GM18508 (cell line): ENCODE measurements at regions not wholly inside any gene's neighbourhood (a gene's known extent, or its start where the extent isn't known, plus 50 kb on each side); places are given as distances from the start of the nearest gene placed in this dataset.

Experiments used
- ATAC-seq: cut with Tn5 transposase; IDR thresholded peaks from one replicate; pipeline ENCODE4 v1.9.1; 2021; ENCODE audit warnings: moderate number of reproducible peaks; ENCODE audit not compliant: insufficient read depth, unreplicated experiment

- ATAC-seq, result no peak
Measured at GRCh38 chr10:10872035-10872673, 145.5 kb upstream of the CELF2 start.

- ATAC-seq, result no peak
Measured at GRCh38 chr10:10872764-10873163, 144.9 kb upstream of the CELF2 start.

GRCh38 chr10:10873289-10873688 lies 144.4 kb upstream of the CELF2 start:
- ATAC-seq, result no peak

GRCh38 chr10:10873915-10874314 lies 143.8 kb upstream of the CELF2 start:
- ATAC-seq, result no peak

- no peak for ATAC-seq
Measured at GRCh38 chr10:10878963-10879362, 138.7 kb upstream of the CELF2 start.

GRCh38 chr10:10881117-10881813 lies 136.4 kb upstream of the CELF2 start:
- ATAC-seq, result no peak

GRCh38 chr10:10883737-10884136 lies 133.9 kb upstream of the CELF2 start:
- ATAC-seq, result no peak

GRCh38 chr10:10886861-10887531 lies 130.7 kb upstream of the CELF2 start:
- ATAC-seq, result no peak

- ATAC-seq, result no peak
Measured at GRCh38 chr10:10891124-10892082, 126.3 kb upstream of the CELF2 start.

GRCh38 chr10:10892290-10892875 lies 125.3 kb upstream of the CELF2 start:
- no peak for ATAC-seq

- ATAC-seq, result no peak
Measured at GRCh38 chr10:10897400-10897799, 120.3 kb upstream of the CELF2 start.

GRCh38 chr10:10901906-10902305 lies 115.8 kb upstream of the CELF2 start:
- ATAC-seq, result no peak

- ATAC-seq, result no peak
Measured at GRCh38 chr10:10902951-10903350, 114.7 kb upstream of the CELF2 start.

GRCh38 chr10:10903620-10904019 lies 114.1 kb upstream of the CELF2 start:
- ATAC-seq, result no peak

- ATAC-seq, result no peak
Measured at GRCh38 chr10:10910634-10911033, 107.0 kb upstream of the CELF2 start.

GRCh38 chr10:10911035-10911434 lies 106.6 kb upstream of the CELF2 start:
- ATAC-seq, result no peak

- ATAC-seq, result no peak
Measured at GRCh38 chr10:10911471-10911921, 106.2 kb upstream of the CELF2 start.

- no peak for ATAC-seq
Measured at GRCh38 chr10:10914144-10914543, 103.5 kb upstream of the CELF2 start.

GRCh38 chr10:10915215-10915614 lies 102.5 kb upstream of the CELF2 start:
- no peak for ATAC-seq

GRCh38 chr10:10917031-10917430 lies 100.6 kb upstream of the CELF2 start:
- ATAC-seq, result no peak
